HCT116 (cell line): ENCODE measurements at regions not wholly inside any gene's neighbourhood (a gene's known extent, or its start where the extent isn't known, plus 50 kb on each side); places are given as distances from the start of the nearest gene placed in this dataset.

Experiments
- ATAC-seq: fragments of 200-7000 bp; cut with Tn5 transposase; 2 replicates; pipeline ENCODE4 v1.9.1; 2020; ENCODE audit warnings: mild to moderate bottlenecking, moderate library complexity
- BruUV-seq: library from RNA; stranded (reverse); fragments of 400-500 nt; replicated peaks from 2 replicates; lab custom pipeline; 2021; lab: Mats Ljungman, UMichigan
- CTCF ChIA-PET: fragments of 300-600 bp; sonication (Branson Sonifier 250); formaldehyde crosslinking; loops from one replicate; lab custom pipeline; 2021; ENCODE audit warnings: antibody characterized with exemption; lab: Charles Lee
- POLR2A ChIA-PET: fragments of 300-600, 350-600 bp; sonication (Branson Sonifier 250); formaldehyde crosslinking; loops from one replicate; lab custom pipeline; 2021; ENCODE audit warnings: antibody characterized with exemption; lab: Charles Lee
- RAD21 ChIA-PET, 2 experiments: fragments of 300-600 bp; sonication (Branson Sonifier 250); formaldehyde crosslinking; loops; one replicate each; lab custom pipeline; 2023; ENCODE audit warnings: low total read pairs in 2 of 2; ENCODE audit not compliant: uncharacterized antibody in 2 of 2, unreplicated experiment in 2 of 2, low non-redundant PET in 1 of 2; lab: Charles Lee
- DNase-seq: peaks from one replicate; pipeline ENCODE4 v3.0.0-alpha.2; 2010; ENCODE audit warnings: low read depth, low spot score
- H2AFZ ChIP-seq: fragments of 200-600 bp; shearing (Covaris generic), sonication (generic); 2 replicates; pipeline ENCODE4 v1.6.1; 2017; ENCODE audit warnings: low read depth, mixed run types, mixed read lengths, antibody characterized with exemption, low read length; ENCODE audit not compliant: poor library complexity, severe bottlenecking
- H3K27ac ChIP-seq: 2 replicates; pipeline ENCODE4 v1.5.1; 2012; ENCODE audit warnings: low read depth, low read length
- H3K27me3 ChIP-seq: fragments of 200-600 bp; sonication (generic); 2 replicates; pipeline ENCODE4 v1.6.1; 2016; ENCODE audit warnings: mixed run types, low read length, mixed read lengths; ENCODE audit not compliant: insufficient read depth
- H3K36me3 ChIP-seq, 2 experiments: fragments of 200-500 bp in 1 of 2; fragments of 200-600 bp in 1 of 2; sonication (Bioruptor generic) in 1 of 2; sonication (generic) in 1 of 2; 2 replicates each; pipeline versions ENCODE4 v1.5.1 to v1.6.1; 2014 to 2016; ENCODE audit warnings: low read length in 2 of 2, inconsistent platforms in 1 of 2, mixed read lengths in 1 of 2, mixed run types in 1 of 2; ENCODE audit not compliant: insufficient read depth in 2 of 2, control insufficient read depth in 1 of 2
- H3K4me1 ChIP-seq, 2 experiments: fragments of 200-600 bp in 1 of 2; sonication (generic) in 1 of 2; 2 replicates each; pipeline versions ENCODE4 v1.5.1 to v1.6.1; 2012 to 2017; ENCODE audit warnings: low read length in 2 of 2, inconsistent platforms in 1 of 2, mild to moderate bottlenecking in 1 of 2, mixed read lengths in 1 of 2, mixed run types in 1 of 2, moderate library complexity in 1 of 2; ENCODE audit not compliant: insufficient read depth in 2 of 2, control insufficient read depth in 1 of 2
- H3K4me2 ChIP-seq: fragments of 200-600 bp; sonication (generic); 2 replicates; pipeline ENCODE4 v1.6.1; 2017; ENCODE audit warnings: mixed run types, low read length, mixed read lengths
- H3K4me3 ChIP-seq, 2 experiments: fragments of 200-600 bp in 1 of 2; sonication (generic) in 1 of 2; replicated peaks in 1 of 2; 2 replicates each; pipeline ENCODE4 v1.5.1; 2011 to 2016; ENCODE audit warnings: low read length in 2 of 2, control low read depth in 1 of 2, low read depth in 1 of 2, mild to moderate bottlenecking in 1 of 2, mixed read lengths in 1 of 2, mixed run types in 1 of 2
- H3K79me2 ChIP-seq: fragments of 200-600 bp; sonication (generic); 2 replicates; pipeline ENCODE4 v1.6.1; 2017; ENCODE audit warnings: mild to moderate bottlenecking, mixed run types, low read length, moderate library complexity, mixed read lengths; ENCODE audit not compliant: insufficient read depth
- H3K9ac ChIP-seq: fragments of 200-600 bp; sonication (generic); 2 replicates; pipeline ENCODE4 v1.6.1; 2016; ENCODE audit warnings: low read length, mixed read lengths
- H3K9me2 ChIP-seq: fragments of 200-600 bp; sonication (generic), shearing (Covaris generic); 2 replicates; pipeline ENCODE4 v1.6.1; 2017; ENCODE audit warnings: mixed run types, mild to moderate bottlenecking, moderate library complexity; ENCODE audit not compliant: insufficient read depth
- H3K9me3 ChIP-seq, 2 experiments: fragments of 200-500 bp in 1 of 2; fragments of 200-600 bp in 1 of 2; sonication (Bioruptor generic) in 1 of 2; sonication (generic) in 1 of 2; 2 replicates each; pipeline ENCODE4 v1.6.1; 2014 to 2017; ENCODE audit warnings: low read length in 2 of 2, mixed read lengths in 2 of 2, inconsistent platforms in 1 of 2, low read depth in 1 of 2, mild to moderate bottlenecking in 1 of 2, mixed run types in 1 of 2, moderate library complexity in 1 of 2; ENCODE audit not compliant: control insufficient read depth in 1 of 2, insufficient read depth in 1 of 2
- H4K20me1 ChIP-seq: fragments of 200-600 bp; sonication (generic), shearing (Covaris generic); 2 replicates; pipeline ENCODE4 v1.6.1; 2017; ENCODE audit warnings: mixed run types, mild to moderate bottlenecking, moderate library complexity; ENCODE audit not compliant: insufficient read depth
- CBX3 ChIP-seq: IDR thresholded peaks from 2 replicates; pipeline ENCODE4 v1.6.1; 2012; ENCODE audit warnings: low read depth
- CTCF ChIP-seq, 3 experiments: fragments of 200-600 bp in 1 of 3; sonication (generic) in 1 of 3; IDR thresholded peaks in 2 of 3; conservative IDR thresholded peaks in 1 of 3; 2 replicates each; pipeline ENCODE4 v1.5.1; 2012 to 2017; ENCODE audit warnings: low read depth in 2 of 3, low read length in 2 of 3, antibody characterized with exemption in 1 of 3, borderline replicate concordance in 1 of 3, control low read depth in 1 of 3, mild to moderate bottlenecking in 1 of 3, mixed read lengths in 1 of 3, mixed run types in 1 of 3, moderate library complexity in 1 of 3; ENCODE audit not compliant: insufficient read depth in 1 of 3
- ELF1 ChIP-seq: IDR thresholded peaks from 2 replicates; pipeline ENCODE4 v1.6.1; 2012; ENCODE audit warnings: low read depth, borderline replicate concordance
- EZH2 ChIP-seq: fragments of 200-600 bp; sonication (generic); IDR thresholded peaks from 2 replicates; pipeline ENCODE4 v1.6.1; 2017; ENCODE audit warnings: antibody characterized with exemption, mixed run types
- EZH2phosphoT487 ChIP-seq: fragments of 200-600 bp; IDR thresholded peaks from 2 replicates; pipeline ENCODE4 v1.6.1; 2018; ENCODE audit warnings: antibody characterized with exemption, borderline replicate concordance
- FOSL1 ChIP-seq: IDR thresholded peaks from 2 replicates; pipeline ENCODE4 v1.6.1; 2012; ENCODE audit warnings: low read depth
- JUND ChIP-seq: IDR thresholded peaks from 2 replicates; pipeline ENCODE4 v1.6.1; 2012
- POLR2A ChIP-seq: IDR thresholded peaks from 2 replicates; pipeline ENCODE4 v1.7.0; 2011; ENCODE audit warnings: borderline replicate concordance; ENCODE audit not compliant: insufficient read depth, insufficient read length; ENCODE audit errors: extremely low read depth
- RAD21 ChIP-seq: IDR thresholded peaks from 2 replicates; pipeline ENCODE4 v1.6.1; 2012; ENCODE audit warnings: low read depth, mild to moderate bottlenecking
- SRF ChIP-seq: IDR thresholded peaks from 2 replicates; pipeline ENCODE4 v1.6.1; 2012; ENCODE audit warnings: low read depth
- TCF7L2 ChIP-seq: IDR thresholded peaks from 2 replicates; pipeline ENCODE4 v1.7.0; 2011; ENCODE audit warnings: borderline replicate concordance, inconsistent platforms; ENCODE audit not compliant: insufficient read depth, insufficient read length; ENCODE audit errors: extremely low read depth
- ZFX ChIP-seq: fragments of 450-650 bp; IDR thresholded peaks from 2 replicates; pipeline ENCODE4 v1.6.1; 2017
- intact Hi-C: fragments of 100-400 bp; cut with micrococcal nuclease; formaldehyde crosslinking; loops from 2 replicates; pipeline ENCODE4 v1.10.0; 2022
- TF ChIP-seq, protein P1 (sequence below): IDR thresholded peaks from 2 replicates; pipeline ENCODE4 v1.6.1; 2011; ENCODE audit warnings: mild to moderate bottlenecking, low read length, moderate library complexity; ENCODE audit not compliant: insufficient replicate concordance; ENCODE audit errors: extremely low read depth

DNA sequence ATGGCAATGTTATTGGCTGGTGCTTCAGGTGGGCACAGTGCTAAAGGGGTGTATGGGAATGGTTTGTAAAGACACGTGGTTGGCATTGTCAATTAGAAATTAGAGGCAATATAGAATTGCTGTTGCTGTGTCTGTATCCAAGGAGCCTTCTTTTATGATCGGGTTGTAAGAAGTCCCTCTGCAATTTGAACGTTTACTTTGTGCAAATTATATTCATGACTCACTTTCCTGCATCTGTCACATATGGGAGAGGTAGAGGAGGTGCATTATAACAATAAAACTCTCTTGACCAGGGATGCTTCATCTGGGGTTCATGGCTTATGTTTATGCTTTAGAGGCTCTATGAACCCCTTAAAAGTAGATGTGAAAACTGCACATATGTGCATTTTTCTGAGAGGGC lies 130.4 kb upstream of the DNAH14 start:
- Histone ChIP-seq H3K36me3 (no peaks in the 10 kb centered on the region), H3K9me3 (no peaks in the 10 kb centered on the region), H3K4me3 (no peak overlapping the region), H3K9me2 (no peaks in the 10 kb centered on the region), H3K4me1 (no peaks in the 10 kb centered on the region), H3K4me2 (no peak overlapping the region), H3K27me3 (no peaks in the 10 kb centered on the region), H3K9ac (no peak overlapping the region), H3K79me2 (no peaks in the 10 kb centered on the region), H3K27ac (no peak overlapping the region), H2AFZ (no peak overlapping the region), H4K20me1 (no peaks in the 10 kb centered on the region)
- DNase-seq, result no peak
- ChIA-PET RAD21 (no interaction called here), CTCF (no interaction called here), POLR2A (no interaction called here)
- ATAC-seq, result no peak
- no TSS peak for BruUV-seq
- intact Hi-C loops, result no loop called here
- TF ChIP-seq, protein P1, sequence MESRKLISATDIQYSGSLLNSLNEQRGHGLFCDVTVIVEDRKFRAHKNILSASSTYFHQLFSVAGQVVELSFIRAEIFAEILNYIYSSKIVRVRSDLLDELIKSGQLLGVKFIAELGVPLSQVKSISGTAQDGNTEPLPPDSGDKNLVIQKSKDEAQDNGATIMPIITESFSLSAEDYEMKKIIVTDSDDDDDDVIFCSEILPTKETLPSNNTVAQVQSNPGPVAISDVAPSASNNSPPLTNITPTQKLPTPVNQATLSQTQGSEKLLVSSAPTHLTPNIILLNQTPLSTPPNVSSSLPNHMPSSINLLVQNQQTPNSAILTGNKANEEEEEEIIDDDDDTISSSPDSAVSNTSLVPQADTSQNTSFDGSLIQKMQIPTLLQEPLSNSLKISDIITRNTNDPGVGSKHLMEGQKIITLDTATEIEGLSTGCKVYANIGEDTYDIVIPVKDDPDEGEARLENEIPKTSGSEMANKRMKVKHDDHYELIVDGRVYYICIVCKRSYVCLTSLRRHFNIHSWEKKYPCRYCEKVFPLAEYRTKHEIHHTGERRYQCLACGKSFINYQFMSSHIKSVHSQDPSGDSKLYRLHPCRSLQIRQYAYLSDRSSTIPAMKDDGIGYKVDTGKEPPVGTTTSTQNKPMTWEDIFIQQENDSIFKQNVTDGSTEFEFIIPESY, result no peak
- no peak for TF ChIP-seq POLR2A
- TF ChIP-seq RAD21, result no peak
- no peak for TF ChIP-seq FOSL1
- no peak for TF ChIP-seq EZH2
- no peak for TF ChIP-seq EZH2phosphoT487
- TF ChIP-seq CBX3, result no peak
- no peak for TF ChIP-seq JUND
- no peak for TF ChIP-seq ELF1
- TF ChIP-seq, all 23 proteins: peak for 0

DNA sequence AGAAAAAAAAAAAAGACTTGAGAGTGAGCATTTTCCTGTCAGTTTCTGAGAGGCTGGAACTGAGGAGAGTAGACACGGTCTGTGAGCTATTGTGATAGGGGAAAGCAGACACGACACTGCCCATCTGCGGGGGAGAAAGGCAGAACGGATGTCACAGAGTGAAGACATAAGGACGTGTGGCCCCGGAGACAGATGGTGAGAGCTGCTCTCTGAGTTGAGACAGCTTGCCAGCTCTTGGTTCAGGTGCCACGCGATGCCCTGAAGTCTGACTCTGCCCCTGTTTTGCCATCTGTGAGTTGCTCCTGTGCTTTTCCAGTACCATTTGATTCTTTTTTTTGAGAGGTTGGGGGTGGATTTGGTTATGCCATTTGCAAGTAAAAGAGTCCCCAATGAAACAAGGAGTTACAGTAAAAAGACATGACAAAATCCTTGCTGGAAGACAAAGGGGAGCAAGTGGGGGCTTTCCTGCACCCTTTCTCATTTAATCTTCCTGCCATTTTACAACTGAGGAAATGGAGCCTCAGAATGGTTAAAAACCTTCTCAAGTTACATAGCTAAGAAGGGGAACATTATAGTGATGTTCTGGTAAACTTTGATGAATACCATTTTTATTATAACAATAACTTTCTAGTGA lies 128.9 kb upstream of the DNAH14 start:
- Histone ChIP-seq H3K4me3 (no peak overlapping the region), H3K9me3 (no peaks in the 10 kb centered on the region), H3K79me2 (no peaks in the 10 kb centered on the region), H2AFZ (no peak overlapping the region), H3K4me2 (no peak overlapping the region), H3K4me1 (no peaks in the 10 kb centered on the region), H4K20me1 (no peaks in the 10 kb centered on the region), H3K9ac (no peak overlapping the region), H3K27me3 (no peaks in the 10 kb centered on the region), H3K9me2 (no peaks in the 10 kb centered on the region), H3K36me3 (no peaks in the 10 kb centered on the region), H3K27ac (no peak overlapping the region)
- POLR2A ChIA-PET, result no interaction called here
- no peak for ATAC-seq
- no TSS peak for BruUV-seq
- no peak for DNase-seq
- intact Hi-C loops, result no loop called here
- RAD21 ChIA-PET, result no interaction called here
- CTCF ChIA-PET, result no interaction called here
- TF ChIP-seq CTCF (IDR thresholded peaks at IDR 0.05 in 2 of 3, conservative IDR thresholded peaks at IDR 0.05 in 1 of 3; ENCODE audit: borderline replicate concordance in 1 of 3, insufficient read depth in 1 of 3, low read depth in 2 of 3, low read length in 2 of 3), result no peak
- no peak for TF ChIP-seq TCF7L2
- no peak for TF ChIP-seq POLR2A
- no peak for TF ChIP-seq ZFX
- TF ChIP-seq SRF, result no peak
- TF ChIP-seq EZH2phosphoT487, result no peak
- TF ChIP-seq EZH2, result no peak
